ENCODE measurements at regions not wholly inside any gene's neighbourhood (a gene's known extent, or its start where the extent isn't known, plus 50 kb on each side); places are given as distances from the start of the nearest gene placed in this dataset.
A peak's percentile ranks its signal among the peaks of the same experiment; 100 is the strongest.
"Not testable (repeated sequence)": the region's sequence is repeated elsewhere in the genome, so short reads cannot be mapped to it uniquely, and the experiment has no call there.

- H3K27ac ChIP-seq, result no peak overlapping the region
Measured at GRCh38 chr7:24381894-24382505, 98.0 kb downstream of the NPY start.

GRCh38 chr7:24383055-24383454 is 99.1 kb downstream of the NPY start:
- TF ChIP-seq CTCF (conservative IDR thresholded peaks at IDR 0.05) (no peak), ZFX (IDR thresholded peaks at IDR 0.05) (no peak)
- H3K27ac ChIP-seq, result no peak overlapping the region

More at GRCh38 chr7:24381894-24382505, 98.0 kb downstream of the NPY start:
- TF ChIP-seq CTCF (conservative IDR thresholded peaks at IDR 0.05) (peak; percentile 79), ZFX (IDR thresholded peaks at IDR 0.05) (no peak)

- no peak overlapping the region for H3K27ac ChIP-seq
- TF ChIP-seq CTCF (conservative IDR thresholded peaks at IDR 0.05), result no peak
Measured at GRCh38 chr7:24384362-24385030, 100.5 kb downstream of the NPY start.

- TF ChIP-seq ZFX (IDR thresholded peaks at IDR 0.05) (no peak), CTCF (conservative IDR thresholded peaks at IDR 0.05) (no peak)
- H3K27ac ChIP-seq, result no peak overlapping the region
Measured at GRCh38 chr7:24388212-24388611, 104.2 kb downstream of the NPY start.

GRCh38 chr7:24390376-24391157 is 106.6 kb downstream of the NPY start:
- TF ChIP-seq ZFX (IDR thresholded peaks at IDR 0.05), result no peak
- no peak for TF ChIP-seq CTCF (conservative IDR thresholded peaks at IDR 0.05)
- no peak overlapping the region for H3K27ac ChIP-seq

GRCh38 chr7:24392774-24393173 is 108.8 kb downstream of the NPY start:
- no peak for TF ChIP-seq ZFX (IDR thresholded peaks at IDR 0.05)
- no peak for TF ChIP-seq CTCF (conservative IDR thresholded peaks at IDR 0.05)
- H3K27ac ChIP-seq, result no peak overlapping the region

GRCh38 chr7:24395512-24395911 is 111.5 kb downstream of the NPY start:
- no peak overlapping the region for H3K27ac ChIP-seq
- no peak for TF ChIP-seq CTCF (conservative IDR thresholded peaks at IDR 0.05)
- no peak for TF ChIP-seq ZFX (IDR thresholded peaks at IDR 0.05)

GRCh38 chr7:24396387-24396786 is 112.4 kb downstream of the NPY start:
- not testable (repeated sequence) for H3K27ac ChIP-seq

All from C4-2B (cell line).